Stimulated activated CD8-positive, alpha-beta memory T cell treated with anti-CD3 and anti-CD28 coated beads, Interleukin-7, amount 100 ng/mL, for 48 hours (primary cell): ENCODE measurements at regions not wholly inside any gene's neighbourhood (a gene's known extent, or its start where the extent isn't known, plus 50 kb on each side); places are given as distances from the start of the nearest gene placed in this dataset.

Source experiments
- DNase-seq, 2 donors: peaks; one replicate each; pipeline ENCODE4 v3.0.0-alpha.2; 2020; ENCODE audit warnings: low read depth in 1 of 2; ENCODE audit errors: extremely low read depth in 1 of 2

DNA sequence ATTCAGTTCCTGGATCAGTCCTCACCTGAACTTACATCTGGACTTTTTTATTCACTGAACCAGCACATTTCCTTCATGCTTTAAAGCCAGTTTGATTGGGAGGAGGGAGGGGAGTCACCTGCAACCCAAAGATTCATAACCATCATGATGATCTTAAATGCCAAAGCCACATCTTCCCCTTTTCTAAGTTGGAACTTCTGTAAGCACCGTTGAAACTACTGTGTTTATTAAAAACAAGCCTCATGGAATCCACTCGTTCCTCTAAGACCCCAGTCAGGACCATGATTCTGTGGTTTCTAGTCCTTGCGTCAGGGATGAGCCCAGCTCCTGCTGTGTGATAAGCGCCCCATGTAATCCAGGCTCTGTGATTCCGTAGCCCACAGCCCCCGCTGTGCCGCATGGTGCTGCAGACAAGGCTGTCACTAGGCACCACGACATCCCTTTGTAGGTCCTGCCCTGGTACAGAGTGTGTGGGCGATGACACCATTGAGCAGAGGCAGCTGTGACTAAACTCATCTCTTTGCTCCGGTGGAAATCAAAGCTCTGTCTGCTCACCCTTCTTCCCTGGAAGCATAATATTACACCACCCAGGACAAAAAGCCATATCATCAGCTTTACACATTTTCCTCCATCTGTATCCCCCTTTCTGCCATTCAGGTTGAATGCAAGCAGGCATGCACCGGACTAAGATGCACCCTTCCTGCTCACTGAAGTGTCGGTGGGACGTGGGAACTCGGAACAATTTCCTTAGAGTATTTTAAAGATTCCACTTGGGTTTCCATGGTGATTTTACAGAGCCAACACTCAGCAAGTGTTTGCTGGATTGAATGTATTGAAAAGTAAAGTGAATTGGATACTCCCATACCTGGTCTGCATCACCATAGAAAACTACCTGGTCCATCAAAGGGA, 132.0 kb upstream of the FSTL4 start:
- no peak for DNase-seq

DNA sequence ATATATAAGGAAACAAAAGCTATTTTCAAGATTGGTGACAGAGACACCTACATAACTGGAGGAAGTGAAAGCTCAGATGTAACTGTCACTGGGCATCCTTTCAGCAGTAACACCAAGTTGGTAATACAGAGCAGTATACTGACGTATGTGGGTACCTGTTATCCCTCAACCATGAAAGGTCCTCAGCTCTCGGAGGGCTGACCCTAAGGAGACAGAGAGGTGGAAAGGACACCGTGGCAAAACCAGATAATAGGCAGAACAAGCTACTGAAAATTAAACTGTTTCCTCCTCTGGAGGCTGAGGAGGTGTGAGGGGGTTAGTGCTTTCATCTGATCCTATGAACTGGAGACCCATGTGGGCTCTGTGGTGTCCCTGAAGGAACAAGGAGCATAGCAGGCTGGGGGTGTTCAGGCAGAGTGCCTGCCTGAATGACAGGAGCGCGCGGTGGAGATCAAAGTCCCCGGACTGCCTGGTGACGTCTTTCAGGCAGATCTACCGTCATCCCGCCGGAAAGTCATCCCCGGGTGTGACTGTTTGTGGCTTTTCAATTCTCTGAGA, 130.2 kb upstream of the FSTL4 start:
- DNase-seq: no peak

- no peak for DNase-seq
Observed at GRCh38 chr5:133741818-133742355, 129.5 kb upstream of the FSTL4 start.

DNA sequence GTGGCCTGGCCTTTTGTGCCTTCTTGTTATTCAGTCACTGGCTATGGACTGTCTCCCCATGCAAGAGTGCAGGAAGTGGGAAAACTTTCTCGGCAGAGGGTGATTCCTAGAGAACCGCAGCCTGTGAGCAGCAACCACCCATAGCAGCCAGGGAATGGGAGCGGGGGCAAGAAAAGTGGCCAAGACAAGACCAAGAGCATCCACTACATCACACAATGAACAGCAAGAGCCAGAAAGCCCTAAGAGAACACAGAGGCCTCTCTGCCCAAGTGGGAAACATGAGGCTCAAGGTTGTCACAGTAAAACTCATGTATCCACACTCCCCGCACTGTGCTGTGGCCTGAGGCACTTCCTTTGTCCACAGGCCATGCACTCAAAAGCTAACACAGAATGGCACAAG, 129.1 kb upstream of the FSTL4 start:
- no peak for DNase-seq

GRCh38 chr5:133739181-133739780, 126.9 kb upstream of the FSTL4 start:
- DNase-seq: no peak

GRCh38 chr5:133738271-133738670, 125.9 kb upstream of the FSTL4 start:
- no peak for DNase-seq

GRCh38 chr5:133736512-133736911, 124.2 kb upstream of the FSTL4 start:
- DNase-seq: no peak

GRCh38 chr5:133735346-133735745, 123.0 kb upstream of the FSTL4 start:
- DNase-seq: no peak

GRCh38 chr5:133734916-133735315, 122.6 kb upstream of the FSTL4 start:
- no peak for DNase-seq

- no peak for DNase-seq
Observed at GRCh38 chr5:133732536-133732935, 120.2 kb upstream of the FSTL4 start.

DNA sequence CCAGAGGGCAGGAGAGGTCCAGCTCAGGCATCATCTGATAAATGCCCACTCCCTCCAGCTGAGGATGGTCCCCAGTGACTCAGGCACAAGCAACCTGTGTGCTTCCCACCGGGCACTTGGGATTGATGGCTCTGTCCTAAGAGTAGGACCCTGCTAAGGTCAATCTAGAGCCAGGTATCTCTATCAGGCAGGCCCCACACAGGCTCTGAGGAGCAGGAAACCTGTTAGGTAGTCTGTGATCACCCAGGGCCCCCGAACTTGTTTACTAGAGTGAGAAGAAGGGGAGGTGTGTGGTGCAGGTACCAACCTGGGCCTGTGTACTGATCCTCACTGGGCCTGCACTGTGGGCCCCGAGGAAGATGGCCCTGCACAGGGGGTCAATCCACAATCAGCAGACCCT, 119.6 kb upstream of the FSTL4 start:
- DNase-seq: no peak

- no peak for DNase-seq
Observed at GRCh38 chr5:133730866-133731265, 118.5 kb upstream of the FSTL4 start.

GRCh38 chr5:133730346-133730745, 118.0 kb upstream of the FSTL4 start:
- no peak for DNase-seq

DNA sequence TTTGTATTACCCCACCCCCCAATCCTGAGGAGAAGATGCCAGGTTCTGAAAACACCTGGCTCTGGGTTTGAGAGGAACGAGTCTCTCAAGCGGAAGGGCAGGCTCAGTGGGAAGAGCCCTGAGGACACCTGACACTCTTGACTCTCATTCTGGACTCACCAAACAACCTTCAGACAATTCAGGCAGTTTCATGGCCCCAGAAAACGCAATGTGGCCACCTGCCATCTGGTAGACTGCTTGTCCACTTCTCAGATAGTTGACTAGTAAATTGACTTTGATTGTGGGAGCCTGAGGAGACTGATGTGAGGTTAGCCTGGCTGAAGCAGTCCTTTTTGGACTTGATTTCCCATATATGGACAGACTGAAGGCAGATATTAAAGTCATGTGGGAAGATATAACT, 117.5 kb upstream of the FSTL4 start:
- no peak for DNase-seq

DNA sequence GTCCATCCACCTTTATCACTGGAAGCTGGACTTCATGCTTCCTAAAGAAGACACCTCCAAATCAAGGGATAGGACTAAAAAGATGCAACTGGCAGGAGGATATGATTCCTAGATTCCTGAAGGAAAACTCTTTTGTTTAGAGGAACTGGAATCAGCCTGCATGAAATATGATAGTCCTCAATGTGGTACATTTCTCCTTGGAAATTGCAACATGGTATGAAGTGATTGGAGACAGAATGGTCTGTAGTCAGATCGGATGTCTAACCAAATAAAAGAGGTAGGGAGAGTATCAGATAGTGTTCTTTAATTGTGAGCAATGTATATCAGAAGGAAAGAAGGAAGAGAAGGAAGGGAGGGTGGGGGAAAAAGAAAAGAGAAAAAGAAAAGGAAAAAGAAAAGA, 116.1 kb upstream of the FSTL4 start:
- DNase-seq: no peak

- no peak for DNase-seq
Observed at GRCh38 chr5:133727636-133728035, 115.3 kb upstream of the FSTL4 start.

GRCh38 chr5:133723651-133724366, 111.5 kb upstream of the FSTL4 start:
- no peak for DNase-seq

DNA sequence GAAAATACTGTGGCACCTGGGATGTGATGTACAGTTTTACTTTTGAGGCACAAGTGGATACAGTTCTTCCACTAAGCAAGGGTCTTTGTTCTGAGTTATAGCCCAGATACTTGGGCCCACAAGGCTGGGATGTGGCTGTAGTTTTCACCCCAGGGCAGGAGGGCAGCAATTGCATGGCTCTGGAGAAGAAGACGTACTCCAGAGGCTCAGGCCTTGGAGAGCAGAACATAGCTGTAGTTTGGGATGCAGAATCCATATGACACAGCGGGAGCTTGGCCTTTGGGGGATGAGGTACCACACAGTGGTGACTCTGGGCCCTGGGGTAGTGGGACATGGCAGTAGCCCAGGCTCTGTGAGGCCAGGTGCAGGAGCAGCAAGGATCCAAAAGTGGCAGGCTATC, 110.8 kb upstream of the FSTL4 start:
- DNase-seq: no peak

GRCh38 chr5:133721365-133721764, 109.0 kb upstream of the FSTL4 start:
- no peak for DNase-seq

DNA sequence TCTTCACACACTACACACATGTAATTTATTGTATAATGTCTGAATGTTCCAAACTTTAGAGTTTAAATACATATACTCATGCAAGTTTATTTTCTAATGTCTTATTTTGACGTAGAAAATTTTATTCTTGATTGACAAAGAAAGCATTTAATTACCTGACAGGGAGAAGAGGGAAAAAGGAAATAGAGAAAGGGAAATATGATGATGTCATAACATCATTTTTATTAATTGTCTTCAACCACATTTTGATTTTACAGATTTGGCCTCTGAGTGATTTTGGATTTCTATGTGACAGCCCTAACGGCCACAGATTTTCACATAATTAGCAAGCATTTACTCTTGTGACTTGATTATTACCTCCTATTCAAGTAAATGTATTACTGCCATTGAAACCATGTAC, 106.1 kb upstream of the FSTL4 start:
- no peak for DNase-seq

DNA sequence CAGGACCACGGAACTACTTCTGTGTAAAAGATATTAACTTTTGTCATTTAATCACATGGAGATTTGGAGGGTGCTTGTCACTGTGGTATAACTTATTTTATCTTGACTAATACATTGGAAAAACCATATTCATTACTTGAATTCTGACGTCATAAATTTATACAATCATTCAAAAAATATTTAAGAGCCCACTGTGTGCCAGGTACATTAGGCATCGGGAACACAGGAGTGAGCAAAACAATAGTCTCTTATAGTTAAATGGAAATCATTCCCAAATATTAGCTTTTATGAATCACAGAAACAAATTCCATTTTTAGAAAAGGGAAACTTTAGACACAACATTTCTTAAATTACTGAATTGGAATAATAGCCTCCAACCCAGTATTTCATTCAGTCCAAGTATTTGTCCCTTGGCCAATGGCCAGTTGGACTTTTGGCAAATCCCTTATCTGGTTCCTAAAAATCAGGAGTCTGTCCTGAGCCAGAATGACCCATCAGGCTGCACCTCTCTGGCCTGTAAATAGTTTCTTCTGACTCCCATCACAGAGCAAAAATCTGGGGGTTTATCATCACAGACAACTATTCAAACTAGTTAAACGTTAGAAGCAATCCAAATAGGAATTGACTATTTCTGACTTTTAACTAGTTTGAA, 104.3 kb upstream of the FSTL4 start:
- DNase-seq: no peak
